Ovary (tissue), 3 donors: ENCODE measurements at regions not wholly inside any gene's neighbourhood (a gene's known extent, or its start where the extent isn't known, plus 50 kb on each side); places are given as distances from the start of the nearest gene placed in this dataset.

Source experiments
- CTCF ChIP-seq, 3 donors: fragments of 450-650 bp in 2 of 3; fragments of 200-600 bp in 1 of 3; IDR thresholded peaks; one replicate each; pipeline versions ENCODE4 v1.5.1 to v1.8.0; 2016 to 2022; ENCODE audit warnings: antibody characterized with exemption in 3 of 3, mild to moderate bottlenecking in 1 of 3
- POLR2A ChIP-seq: fragments of 450-650 bp; IDR thresholded peaks from one replicate; pipeline ENCODE4 v1.6.1; 2017; ENCODE audit warnings: antibody characterized with exemption, mild to moderate bottlenecking, moderate library complexity
- donor health status: DM: no; HTN: no; CAD: no.

- no peak for TF ChIP-seq CTCF (IDR thresholded peaks at IDR 0.05)
- no peak for TF ChIP-seq POLR2A
These were observed 116.3 kb upstream of the ERG start for GRCh38 chr21:38614558-38614957.
